ENCODE measurements at regions not wholly inside any gene's neighbourhood (a gene's known extent, or its start where the extent isn't known, plus 50 kb on each side); places are given as distances from the start of the nearest gene placed in this dataset.

DNA sequence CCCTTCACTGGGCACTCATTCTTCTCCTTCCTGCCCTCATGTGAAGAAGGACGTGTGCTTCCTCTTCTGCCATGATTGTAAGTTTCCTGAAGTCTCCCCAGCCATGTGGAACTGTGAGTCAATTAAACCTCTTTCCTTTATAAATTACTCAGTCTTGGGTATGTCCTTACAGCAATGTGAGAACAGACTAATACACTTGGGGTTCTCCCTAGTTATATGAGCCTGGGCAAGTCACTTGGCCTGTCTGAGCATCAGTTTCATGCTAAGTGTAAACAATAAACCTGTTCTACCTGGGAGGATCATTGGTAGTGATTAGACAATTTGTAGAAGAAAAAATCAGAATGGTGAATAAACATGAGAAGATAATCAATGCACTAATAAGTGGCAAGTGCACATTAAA, 162.2 kb upstream of the ARG1 start:
- H3K4me2 ChIP-seq (ENCODE audit: low read length), result no peak overlapping the region

DNA sequence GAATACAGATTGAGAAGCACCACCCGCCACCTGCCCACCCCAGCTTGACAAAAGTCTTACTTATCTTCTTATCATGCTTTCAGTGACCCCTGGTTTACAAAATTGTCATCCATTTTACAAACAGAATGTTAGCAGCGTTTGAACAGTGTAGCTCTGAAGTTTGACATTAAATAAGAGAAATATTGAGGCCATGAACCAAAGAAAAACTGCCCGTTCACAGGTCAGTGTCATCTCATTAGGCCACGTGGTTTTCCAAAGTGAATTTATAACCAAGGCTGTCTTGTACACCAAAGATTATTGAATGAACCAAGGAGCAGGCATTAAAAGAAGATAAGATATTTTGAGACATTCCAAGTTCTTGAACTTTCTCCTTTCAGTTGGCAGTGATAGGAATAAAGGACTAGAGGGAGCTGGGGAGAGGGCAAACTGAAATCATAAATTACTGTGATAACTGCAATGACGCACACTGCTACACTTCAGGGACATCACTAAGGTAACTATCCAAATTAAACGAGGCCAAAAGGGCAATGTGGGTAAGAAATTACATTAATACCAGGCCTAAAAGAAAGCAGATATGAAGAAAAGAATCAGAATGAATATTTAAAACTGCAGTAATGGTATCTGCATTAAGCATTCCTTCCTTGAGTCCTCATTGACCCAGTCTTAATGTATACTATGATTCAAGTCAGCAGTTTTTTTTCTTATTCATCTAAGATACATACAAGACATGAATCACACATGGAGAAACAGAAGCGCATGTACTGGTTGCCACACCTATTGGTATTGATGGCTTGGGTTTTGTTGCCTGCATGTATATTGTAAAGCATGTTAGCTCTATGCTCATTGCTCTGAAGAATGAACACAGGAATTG, 159.8 kb upstream of the ARG1 start:
- no peaks in the 10 kb centered on the region for H3K9me3 ChIP-seq (ENCODE audit: insufficient read depth, low read length)
- no peak for TF ChIP-seq EZH2phosphoT487 (IDR thresholded peaks at IDR 0.05; ENCODE audit: low read depth)
- TF ChIP-seq, protein P1, sequence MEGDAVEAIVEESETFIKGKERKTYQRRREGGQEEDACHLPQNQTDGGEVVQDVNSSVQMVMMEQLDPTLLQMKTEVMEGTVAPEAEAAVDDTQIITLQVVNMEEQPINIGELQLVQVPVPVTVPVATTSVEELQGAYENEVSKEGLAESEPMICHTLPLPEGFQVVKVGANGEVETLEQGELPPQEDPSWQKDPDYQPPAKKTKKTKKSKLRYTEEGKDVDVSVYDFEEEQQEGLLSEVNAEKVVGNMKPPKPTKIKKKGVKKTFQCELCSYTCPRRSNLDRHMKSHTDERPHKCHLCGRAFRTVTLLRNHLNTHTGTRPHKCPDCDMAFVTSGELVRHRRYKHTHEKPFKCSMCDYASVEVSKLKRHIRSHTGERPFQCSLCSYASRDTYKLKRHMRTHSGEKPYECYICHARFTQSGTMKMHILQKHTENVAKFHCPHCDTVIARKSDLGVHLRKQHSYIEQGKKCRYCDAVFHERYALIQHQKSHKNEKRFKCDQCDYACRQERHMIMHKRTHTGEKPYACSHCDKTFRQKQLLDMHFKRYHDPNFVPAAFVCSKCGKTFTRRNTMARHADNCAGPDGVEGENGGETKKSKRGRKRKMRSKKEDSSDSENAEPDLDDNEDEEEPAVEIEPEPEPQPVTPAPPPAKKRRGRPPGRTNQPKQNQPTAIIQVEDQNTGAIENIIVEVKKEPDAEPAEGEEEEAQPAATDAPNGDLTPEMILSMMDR (IDR thresholded peaks at IDR 0.05; ENCODE audit: low read depth, low read length), result no peak
- H4K20me1 ChIP-seq (ENCODE audit: insufficient read depth, low read length), result no peaks in the 10 kb centered on the region
- H3K27me3 ChIP-seq (ENCODE audit: low read depth, low read length), result no peaks in the 10 kb centered on the region
- H3K79me2 ChIP-seq (ENCODE audit: low read length), result no peaks in the 10 kb centered on the region
- no peak overlapping the region for H2AFZ ChIP-seq (ENCODE audit: low read depth, low read length)
- no peak overlapping the region for H3K4me2 ChIP-seq (ENCODE audit: low read length)
- no peaks in the 10 kb centered on the region for H3K4me1 ChIP-seq (ENCODE audit: low read length)
- H3K9ac ChIP-seq (ENCODE audit: low read length), result no peak overlapping the region
- no peaks in the 10 kb centered on the region for H3K36me3 ChIP-seq (replicated peaks; ENCODE audit: low read depth, low read length)
- no peak overlapping the region for H3K27ac ChIP-seq (ENCODE audit: low read length)
- no peak overlapping the region for H3K4me3 ChIP-seq (ENCODE audit: low read length)

More for the DNA sequence above, 162.2 kb upstream of the ARG1 start:
- no peaks in the 10 kb centered on the region for H3K9me3 ChIP-seq (ENCODE audit: insufficient read depth, low read length)
- no peaks in the 10 kb centered on the region for H3K27me3 ChIP-seq (ENCODE audit: low read depth, low read length)
- H3K4me1 ChIP-seq (ENCODE audit: low read length), result no peaks in the 10 kb centered on the region
- no peak overlapping the region for H3K27ac ChIP-seq (ENCODE audit: low read length)
- H3K9ac ChIP-seq (ENCODE audit: low read length), result no peak overlapping the region
- H2AFZ ChIP-seq (ENCODE audit: low read depth, low read length), result no peak overlapping the region
- no peaks in the 10 kb centered on the region for H3K36me3 ChIP-seq (replicated peaks; ENCODE audit: low read depth, low read length)
- H3K4me3 ChIP-seq (ENCODE audit: low read length), result no peak overlapping the region
- TF ChIP-seq EZH2phosphoT487 (IDR thresholded peaks at IDR 0.05; ENCODE audit: low read depth), result no peak
- TF ChIP-seq, protein P1 (IDR thresholded peaks at IDR 0.05; ENCODE audit: low read depth, low read length), result no peak
- H4K20me1 ChIP-seq (ENCODE audit: insufficient read depth, low read length), result no peaks in the 10 kb centered on the region
- no peaks in the 10 kb centered on the region for H3K79me2 ChIP-seq (ENCODE audit: low read length)

GRCh38 chr6:131413831-131414191, 159.2 kb upstream of the ARG1 start:
- H3K27ac ChIP-seq (ENCODE audit: low read length), result no peak overlapping the region
- no peak overlapping the region for H2AFZ ChIP-seq (ENCODE audit: low read depth, low read length)
- no peaks in the 10 kb centered on the region for H3K27me3 ChIP-seq (ENCODE audit: low read depth, low read length)
- no peaks in the 10 kb centered on the region for H4K20me1 ChIP-seq (ENCODE audit: insufficient read depth, low read length)
- no peaks in the 10 kb centered on the region for H3K36me3 ChIP-seq (replicated peaks; ENCODE audit: low read depth, low read length)
- no peak overlapping the region for H3K4me3 ChIP-seq (ENCODE audit: low read length)
- H3K79me2 ChIP-seq (ENCODE audit: low read length), result no peaks in the 10 kb centered on the region
- no peak overlapping the region for H3K4me2 ChIP-seq (ENCODE audit: low read length)
- no peaks in the 10 kb centered on the region for H3K4me1 ChIP-seq (ENCODE audit: low read length)
- TF ChIP-seq, protein P1 (IDR thresholded peaks at IDR 0.05; ENCODE audit: low read depth, low read length), result no peak
- no peak for TF ChIP-seq EZH2phosphoT487 (IDR thresholded peaks at IDR 0.05; ENCODE audit: low read depth)
- no peaks in the 10 kb centered on the region for H3K9me3 ChIP-seq (ENCODE audit: insufficient read depth, low read length)
- H3K9ac ChIP-seq (ENCODE audit: low read length), result no peak overlapping the region

DNA sequence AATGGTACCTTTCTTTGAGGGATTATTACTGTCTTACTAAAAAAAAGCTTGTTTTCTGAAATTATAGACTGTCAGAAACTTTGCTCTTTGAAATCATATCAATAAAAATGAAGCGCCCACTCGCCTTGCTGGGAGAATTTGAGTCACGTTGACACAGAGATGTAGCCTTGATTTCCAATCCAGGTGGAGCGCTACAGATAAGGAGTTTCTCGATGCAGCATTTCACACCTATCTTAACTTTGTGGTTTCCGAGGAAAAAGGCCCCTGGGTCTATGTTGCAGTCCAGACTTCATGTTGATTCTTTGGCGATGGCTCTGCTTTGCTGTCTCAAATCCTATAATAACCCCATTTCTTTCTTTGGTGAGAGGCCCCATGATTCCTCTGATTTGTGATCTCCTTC, 158.1 kb upstream of the ARG1 start:
- no peak overlapping the region for H2AFZ ChIP-seq (ENCODE audit: low read depth, low read length)
- H3K27ac ChIP-seq (ENCODE audit: low read length), result no peak overlapping the region
- no peak overlapping the region for H3K4me2 ChIP-seq (ENCODE audit: low read length)
- no peaks in the 10 kb centered on the region for H3K79me2 ChIP-seq (ENCODE audit: low read length)
- no peaks in the 10 kb centered on the region for H3K27me3 ChIP-seq (ENCODE audit: low read depth, low read length)
- H3K4me1 ChIP-seq (ENCODE audit: low read length), result no peaks in the 10 kb centered on the region
- no peaks in the 10 kb centered on the region for H4K20me1 ChIP-seq (ENCODE audit: insufficient read depth, low read length)
- H3K9me3 ChIP-seq (ENCODE audit: insufficient read depth, low read length), result no peaks in the 10 kb centered on the region
- H3K4me3 ChIP-seq (ENCODE audit: low read length), result no peak overlapping the region
- H3K36me3 ChIP-seq (replicated peaks; ENCODE audit: low read depth, low read length), result no peaks in the 10 kb centered on the region
- TF ChIP-seq, protein P1 (IDR thresholded peaks at IDR 0.05; ENCODE audit: low read depth, low read length), result no peak
- TF ChIP-seq EZH2phosphoT487 (IDR thresholded peaks at IDR 0.05; ENCODE audit: low read depth), result no peak
- no peak overlapping the region for H3K9ac ChIP-seq (ENCODE audit: low read length)
